Mucosa of stomach (tissue), 1 donor: ENCODE measurements at regions not wholly inside any gene's neighbourhood (a gene's known extent, or its start where the extent isn't known, plus 50 kb on each side); places are given as distances from the start of the nearest gene placed in this dataset.
"Not testable (repeated sequence)": the region's sequence is repeated elsewhere in the genome, so short reads cannot be mapped to it uniquely, and the experiment has no call there.

Source experiments
- H3K27me3 ChIP-seq: one replicate; pipeline ENCODE4 v1.7.0; 2013; ENCODE audit warnings: mild to moderate bottlenecking, low read length; ENCODE audit not compliant: control insufficient read depth, insufficient read depth
- H3K36me3 ChIP-seq: one replicate; pipeline ENCODE4 v1.7.0; 2013; ENCODE audit warnings: low read length; ENCODE audit not compliant: control insufficient read depth, insufficient read depth
- H3K4me1 ChIP-seq: one replicate; pipeline ENCODE4 v1.7.0; 2013; ENCODE audit warnings: mild to moderate bottlenecking, low read length; ENCODE audit not compliant: control insufficient read depth, insufficient read depth
- H3K4me3 ChIP-seq: one replicate; pipeline ENCODE4 v1.7.0; 2013; ENCODE audit warnings: low read length
- H3K9ac ChIP-seq: one replicate; pipeline ENCODE4 v1.7.0; 2013; ENCODE audit warnings: mild to moderate bottlenecking, low read length, moderate library complexity
- H3K9me3 ChIP-seq: one replicate; pipeline ENCODE4 v1.7.0; 2013; ENCODE audit warnings: mild to moderate bottlenecking, low read length, moderate library complexity; ENCODE audit not compliant: control insufficient read depth
- donor health status: Pancreatic carcinoma.

DNA sequence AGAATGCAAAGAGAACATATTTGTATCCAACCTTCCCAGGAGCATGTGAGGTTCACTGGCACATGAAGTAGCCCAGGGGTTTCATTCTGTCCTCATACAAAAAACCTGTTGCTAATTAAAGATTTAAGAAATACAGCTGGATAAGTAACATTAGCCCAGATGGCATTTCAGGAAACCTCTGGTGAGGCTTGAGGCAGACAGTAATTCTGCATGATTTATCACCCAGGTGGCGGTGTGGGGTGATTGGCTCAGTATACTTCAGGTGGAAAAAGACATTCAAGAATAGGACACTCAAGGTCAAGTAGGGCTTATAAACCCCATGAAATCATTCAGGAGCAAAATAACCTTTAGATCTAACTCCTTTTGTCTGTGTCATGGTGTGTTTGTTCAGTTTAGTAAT, 237.4 kb downstream of the RNF144A start:
- Histone ChIP-seq H3K9me3 (no peaks in the 10 kb centered on the region), H3K36me3 (no peaks in the 10 kb centered on the region), H3K4me1 (no peaks in the 10 kb centered on the region), H3K9ac (no peak overlapping the region), H3K27me3 (no peaks in the 10 kb centered on the region), H3K4me3 (no peak overlapping the region)

DNA sequence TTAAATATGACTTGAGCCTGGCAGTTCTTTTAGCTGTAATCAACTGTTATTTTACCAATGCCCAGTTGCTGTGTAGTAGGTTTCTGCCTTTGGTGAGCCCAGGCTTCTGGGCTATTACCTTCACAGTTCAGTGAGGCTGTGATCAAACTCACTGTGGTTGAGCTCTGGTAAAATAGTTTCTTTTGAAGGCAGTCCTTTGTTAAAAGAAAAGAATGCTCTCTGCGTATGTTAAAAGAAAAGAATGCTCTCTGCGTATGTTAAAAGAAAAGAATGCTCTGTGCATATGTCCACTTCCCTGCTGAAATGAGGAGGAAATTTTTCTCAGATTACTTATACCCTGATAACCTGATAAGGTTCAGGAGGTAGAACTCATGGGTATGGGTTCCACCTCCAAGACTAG, 244.3 kb downstream of the RNF144A start:
- no peak overlapping the region for H3K4me3 ChIP-seq
- H3K27me3 ChIP-seq, result no peaks in the 10 kb centered on the region
- H3K9ac ChIP-seq, result no peak overlapping the region
- no peaks in the 10 kb centered on the region for H3K9me3 ChIP-seq
- H3K4me1 ChIP-seq, result no peaks in the 10 kb centered on the region
- H3K36me3 ChIP-seq, result no peaks in the 10 kb centered on the region

DNA sequence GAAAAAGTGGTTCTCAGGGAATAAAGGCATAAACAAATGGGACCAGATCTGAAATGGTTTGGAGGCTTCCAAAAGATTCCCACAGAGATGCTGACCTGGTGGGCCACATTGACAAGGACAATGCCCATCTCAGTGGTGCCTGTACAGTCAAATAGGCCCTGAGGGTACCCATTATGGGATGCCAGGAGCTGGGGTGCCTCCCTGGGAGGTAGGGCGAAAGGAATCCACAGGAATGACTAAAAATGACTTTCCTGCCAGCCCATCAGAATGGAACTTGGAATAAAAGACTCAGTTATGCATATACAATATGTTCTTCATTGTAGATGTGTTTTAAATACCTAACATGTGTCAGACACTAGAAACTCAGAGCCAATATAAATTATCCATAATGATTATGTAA, 248.5 kb downstream of the RNF144A start:
- no peak overlapping the region for H3K4me3 ChIP-seq
- no peaks in the 10 kb centered on the region for H3K36me3 ChIP-seq
- no peaks in the 10 kb centered on the region for H3K9me3 ChIP-seq
- H3K4me1 ChIP-seq, result no peaks in the 10 kb centered on the region
- no peak overlapping the region for H3K9ac ChIP-seq
- H3K27me3 ChIP-seq, result no peaks in the 10 kb centered on the region

DNA sequence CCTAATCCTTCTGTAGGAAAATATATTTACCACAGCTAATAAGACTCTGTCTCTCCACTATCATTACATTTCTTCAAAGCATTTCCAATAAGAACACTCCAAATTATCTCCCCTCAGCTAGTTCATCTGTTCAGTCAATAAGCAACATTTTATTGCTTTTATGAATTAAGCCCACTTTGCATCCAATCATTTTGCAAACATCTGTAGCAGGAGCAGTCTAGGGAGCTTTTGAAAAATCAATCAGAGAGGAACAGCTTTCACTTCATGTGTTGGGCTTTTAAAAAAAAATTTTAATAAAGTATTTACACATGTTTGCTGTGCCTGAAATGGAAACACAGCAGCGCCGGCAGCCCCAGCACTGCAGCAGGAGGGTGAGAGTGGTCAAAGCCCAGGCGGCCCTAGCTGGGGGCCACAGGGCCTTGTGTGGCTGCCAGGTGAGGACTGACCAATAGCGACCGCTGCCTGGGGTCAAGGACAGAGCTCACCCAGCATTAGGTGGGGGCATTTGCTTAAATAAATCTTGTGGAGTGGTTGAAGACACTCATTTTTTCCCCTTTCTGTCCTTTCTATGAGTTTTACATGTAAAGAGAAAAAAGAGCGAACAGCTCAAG, 250.7 kb downstream of the RNF144A start:
- no peaks in the 10 kb centered on the region for H3K36me3 ChIP-seq
- H3K4me1 ChIP-seq, result no peaks in the 10 kb centered on the region
- no peak overlapping the region for H3K4me3 ChIP-seq
- no peaks in the 10 kb centered on the region for H3K27me3 ChIP-seq
- no peaks in the 10 kb centered on the region for H3K9me3 ChIP-seq
- H3K9ac ChIP-seq, result no peak overlapping the region

DNA sequence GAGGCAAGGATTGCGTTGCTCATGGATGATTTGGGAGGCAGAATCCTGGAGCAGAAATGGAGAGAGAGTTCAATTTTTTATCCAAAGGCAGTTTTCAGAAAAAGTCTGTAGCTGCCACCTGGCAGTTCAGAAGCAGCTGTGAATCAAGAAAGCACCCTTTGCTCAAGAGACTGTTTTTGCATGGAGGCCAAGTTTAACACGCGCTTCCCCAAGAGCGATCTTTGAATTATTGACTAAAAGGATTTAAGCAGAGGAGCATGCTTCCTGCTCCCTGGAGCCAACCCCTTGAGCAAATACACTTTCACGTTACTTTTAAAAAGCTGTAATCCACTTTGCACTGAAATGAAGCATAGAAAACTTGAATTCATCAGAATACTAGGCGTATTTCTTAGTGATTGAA, 252.4 kb downstream of the RNF144A start:
- H3K36me3 ChIP-seq, result no peaks in the 10 kb centered on the region
- H3K27me3 ChIP-seq, result no peaks in the 10 kb centered on the region
- H3K4me3 ChIP-seq, result no peak overlapping the region
- no peaks in the 10 kb centered on the region for H3K4me1 ChIP-seq
- no peaks in the 10 kb centered on the region for H3K9me3 ChIP-seq
- no peak overlapping the region for H3K9ac ChIP-seq

DNA sequence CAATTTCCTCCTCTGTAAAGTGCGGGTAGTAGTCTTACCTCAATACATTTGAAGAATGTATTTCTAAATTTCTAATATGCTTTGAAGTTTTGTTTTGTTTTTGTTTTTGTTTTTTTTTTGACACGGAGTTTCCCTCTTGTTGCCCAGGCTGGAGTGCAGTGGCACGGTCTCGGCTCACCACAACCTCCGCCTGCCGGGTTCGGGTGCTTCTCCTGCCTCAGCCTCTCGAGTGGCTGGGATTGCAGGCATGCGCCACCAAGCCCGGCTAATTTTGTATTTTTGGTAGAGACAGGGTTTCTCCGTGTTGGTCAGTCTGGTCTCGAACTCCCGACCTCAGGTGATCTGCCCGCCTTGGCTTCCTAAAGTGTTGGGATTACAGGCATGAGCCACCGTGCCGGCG, 261.8 kb downstream of the RNF144A start:
- H3K36me3 ChIP-seq, H3K4me3 ChIP-seq, H3K9ac ChIP-seq, H3K4me1 ChIP-seq, H3K27me3 ChIP-seq, H3K9me3 ChIP-seq: not testable (repeated sequence)

DNA sequence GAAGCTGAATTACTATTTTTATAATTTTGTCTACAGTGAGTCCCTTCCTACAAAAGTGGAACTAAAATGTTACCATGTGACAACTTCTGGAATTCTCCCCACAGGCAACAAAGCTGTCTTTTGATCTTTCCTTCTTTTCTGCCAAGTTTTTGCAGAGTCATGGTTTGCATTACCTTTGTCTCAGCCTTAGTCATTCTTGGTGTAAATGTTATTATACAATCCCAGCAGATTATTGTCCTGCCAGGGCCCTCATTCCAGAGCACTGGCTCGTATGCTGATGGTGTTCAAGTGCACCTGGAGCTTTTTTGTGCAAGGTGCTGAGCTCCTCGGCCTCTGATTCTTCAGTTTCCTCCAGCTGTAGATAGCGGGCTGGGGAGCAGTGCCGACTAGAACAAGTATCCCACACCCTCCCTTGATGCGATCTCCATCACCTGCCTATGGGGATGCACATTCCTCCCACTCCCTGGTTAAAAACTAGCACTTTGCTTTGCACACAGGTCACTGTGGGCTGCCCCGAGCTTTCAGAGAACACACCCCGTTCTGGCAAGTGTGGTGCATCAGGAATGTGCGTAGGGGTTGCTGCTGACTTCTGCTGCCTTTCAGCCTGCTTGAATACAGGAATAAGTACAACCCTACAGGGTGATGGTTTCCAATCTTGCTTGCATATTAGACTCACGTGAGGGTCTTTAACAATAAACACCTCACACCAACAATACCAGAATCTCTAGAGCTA, 263.6 kb downstream of the RNF144A start:
- Histone ChIP-seq H3K9ac (no peak overlapping the region), H3K36me3 (no peaks in the 10 kb centered on the region), H3K4me3 (no peak overlapping the region), H3K9me3 (no peaks in the 10 kb centered on the region), H3K27me3 (no peaks in the 10 kb centered on the region), H3K4me1 (no peaks in the 10 kb centered on the region)

DNA sequence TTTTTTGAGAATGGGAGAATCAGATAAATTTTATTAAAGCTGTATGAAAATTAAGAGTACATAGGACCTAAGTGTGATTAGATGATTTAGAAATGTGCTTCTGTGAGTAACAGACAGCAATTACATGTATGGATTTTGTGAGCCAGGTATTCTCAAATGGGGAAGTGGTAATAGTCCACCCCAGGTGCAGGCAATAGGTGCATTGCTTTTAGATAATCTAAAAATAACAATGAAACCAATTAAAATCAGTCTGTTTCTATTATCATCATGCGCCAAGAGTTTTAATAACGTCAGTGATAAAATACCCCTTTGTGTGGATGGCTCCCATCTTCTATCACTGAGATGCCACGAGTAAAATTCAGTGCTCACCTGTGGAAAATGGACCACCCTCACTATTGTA, 265.3 kb downstream of the RNF144A start:
- H3K27me3 ChIP-seq, result no peaks in the 10 kb centered on the region
- no peaks in the 10 kb centered on the region for H3K4me1 ChIP-seq
- H3K4me3 ChIP-seq, result no peak overlapping the region
- H3K9me3 ChIP-seq, result no peaks in the 10 kb centered on the region
- H3K36me3 ChIP-seq, result no peaks in the 10 kb centered on the region
- H3K9ac ChIP-seq, result no peak overlapping the region

DNA sequence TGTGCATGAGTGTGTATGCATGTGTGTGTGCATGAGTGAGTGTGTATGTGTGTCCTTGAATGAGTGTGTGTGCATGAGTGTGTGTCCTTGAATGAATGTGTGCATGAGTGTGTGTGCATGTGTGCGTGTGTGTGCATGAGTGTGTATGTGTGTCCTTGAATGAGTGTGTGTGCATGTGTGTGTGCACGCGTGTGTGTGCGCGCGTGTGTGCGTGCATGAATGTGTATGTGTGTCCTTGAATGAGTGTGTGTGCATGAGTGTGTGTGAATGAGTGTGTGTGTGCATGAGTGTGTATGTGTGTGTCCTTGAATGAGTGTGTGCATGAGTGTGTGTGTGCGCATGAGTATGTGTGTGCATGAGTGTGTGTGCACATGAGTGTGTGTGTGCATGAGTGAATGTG, 271.9 kb downstream of the RNF144A start:
- Histone ChIP-seq H3K9me3 (no peaks in the 10 kb centered on the region), H3K4me3 (no peak overlapping the region), H3K9ac (no peak overlapping the region), H3K4me1 (no peaks in the 10 kb centered on the region), H3K36me3 (no peaks in the 10 kb centered on the region), H3K27me3 (no peaks in the 10 kb centered on the region)

DNA sequence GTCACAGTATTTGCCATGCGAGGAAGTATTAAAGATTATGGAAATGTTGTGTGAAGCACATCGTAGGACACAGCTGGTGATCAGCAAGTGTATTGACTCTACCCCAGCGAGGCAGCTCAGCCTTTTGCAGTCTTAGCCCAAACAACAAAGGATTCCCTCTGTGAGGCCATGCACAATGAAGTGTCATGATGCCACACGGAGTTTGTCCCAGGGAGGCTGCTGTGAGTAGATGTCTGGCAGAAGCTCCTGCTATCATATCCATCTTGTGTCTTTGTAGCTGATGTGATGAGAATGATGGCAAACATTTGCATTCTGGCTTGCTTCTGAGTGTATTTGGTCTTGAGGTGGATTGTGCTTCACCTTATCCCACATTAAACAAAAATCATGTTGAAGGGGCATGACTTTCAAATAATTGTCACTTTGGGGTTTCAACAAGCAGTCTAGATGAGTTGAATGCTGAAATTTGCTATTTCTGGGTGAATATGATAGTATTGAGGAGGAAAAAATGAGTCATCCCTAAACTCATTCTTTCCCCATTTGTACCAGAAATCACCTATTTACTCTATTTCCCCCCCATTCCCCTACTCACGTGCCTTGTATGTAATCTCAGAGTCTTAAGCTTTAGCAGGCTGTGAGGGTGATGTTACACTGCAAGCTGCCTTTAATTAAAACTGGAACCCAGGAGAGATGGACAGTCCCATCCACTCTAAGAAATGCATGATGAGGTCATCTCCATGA, 273.5 kb downstream of the RNF144A start:
- Histone ChIP-seq H3K4me1 (no peaks in the 10 kb centered on the region), H3K36me3 (no peaks in the 10 kb centered on the region), H3K27me3 (no peaks in the 10 kb centered on the region), H3K4me3 (no peak overlapping the region), H3K9me3 (no peaks in the 10 kb centered on the region), H3K9ac (no peak overlapping the region)

DNA sequence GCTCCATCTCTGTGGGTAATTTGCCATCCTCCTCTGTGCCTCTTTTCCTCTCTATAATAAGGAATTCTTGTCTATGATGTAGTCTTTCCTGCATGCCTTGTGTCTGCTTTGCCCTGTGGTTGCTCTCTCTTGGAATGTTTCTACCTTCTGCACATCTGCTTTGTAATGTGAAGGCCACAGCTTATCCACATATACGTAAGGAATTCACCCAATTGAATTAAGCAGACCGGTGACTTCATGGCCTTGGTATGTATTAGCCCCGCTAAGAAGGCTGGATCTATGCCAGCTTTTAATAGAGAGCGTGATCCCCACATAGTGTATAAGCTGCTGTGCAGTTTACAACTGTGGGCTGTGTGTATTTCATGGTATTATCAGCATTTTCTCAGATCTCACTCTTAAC, 274.7 kb downstream of the RNF144A start:
- H3K9me3 ChIP-seq, result no peaks in the 10 kb centered on the region
- H3K36me3 ChIP-seq, result no peaks in the 10 kb centered on the region
- no peaks in the 10 kb centered on the region for H3K27me3 ChIP-seq
- no peak overlapping the region for H3K9ac ChIP-seq
- no peaks in the 10 kb centered on the region for H3K4me1 ChIP-seq
- no peak overlapping the region for H3K4me3 ChIP-seq

DNA sequence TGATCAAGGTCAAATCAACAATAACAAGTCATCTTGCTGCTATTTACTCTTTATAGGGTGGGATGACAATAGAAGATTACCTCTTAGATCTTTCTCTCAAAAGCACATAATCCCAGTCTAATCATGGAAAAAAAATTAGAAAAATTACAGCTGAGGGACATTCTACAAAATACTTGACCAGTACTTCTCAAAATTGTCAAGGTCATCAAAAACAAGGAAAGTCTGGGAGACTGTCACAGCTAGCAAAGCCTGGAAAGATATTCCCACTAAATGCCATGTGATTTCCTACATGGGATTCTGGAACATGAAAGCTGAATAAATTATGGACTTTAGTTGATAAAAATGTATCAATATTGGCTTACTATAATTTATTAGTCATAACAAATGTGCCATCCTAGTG, 276.2 kb downstream of the RNF144A start:
- Histone ChIP-seq H3K4me1 (no peaks in the 10 kb centered on the region), H3K36me3 (no peaks in the 10 kb centered on the region), H3K9me3 (no peaks in the 10 kb centered on the region), H3K27me3 (no peaks in the 10 kb centered on the region), H3K4me3 (no peak overlapping the region), H3K9ac (no peak overlapping the region)
